RPMI7951 (cell line): ENCODE measurements at regions not wholly inside any gene's neighbourhood (a gene's known extent, or its start where the extent isn't known, plus 50 kb on each side); places are given as distances from the start of the nearest gene placed in this dataset.
"Not testable (repeated sequence)": the region's sequence is repeated elsewhere in the genome, so short reads cannot be mapped to it uniquely, and the experiment has no call there.

Source experiments
- DNase-seq: peaks from one replicate; pipeline ENCODE4 v3.0.0-alpha.2; 2012; ENCODE audit warnings: low read depth

DNA sequence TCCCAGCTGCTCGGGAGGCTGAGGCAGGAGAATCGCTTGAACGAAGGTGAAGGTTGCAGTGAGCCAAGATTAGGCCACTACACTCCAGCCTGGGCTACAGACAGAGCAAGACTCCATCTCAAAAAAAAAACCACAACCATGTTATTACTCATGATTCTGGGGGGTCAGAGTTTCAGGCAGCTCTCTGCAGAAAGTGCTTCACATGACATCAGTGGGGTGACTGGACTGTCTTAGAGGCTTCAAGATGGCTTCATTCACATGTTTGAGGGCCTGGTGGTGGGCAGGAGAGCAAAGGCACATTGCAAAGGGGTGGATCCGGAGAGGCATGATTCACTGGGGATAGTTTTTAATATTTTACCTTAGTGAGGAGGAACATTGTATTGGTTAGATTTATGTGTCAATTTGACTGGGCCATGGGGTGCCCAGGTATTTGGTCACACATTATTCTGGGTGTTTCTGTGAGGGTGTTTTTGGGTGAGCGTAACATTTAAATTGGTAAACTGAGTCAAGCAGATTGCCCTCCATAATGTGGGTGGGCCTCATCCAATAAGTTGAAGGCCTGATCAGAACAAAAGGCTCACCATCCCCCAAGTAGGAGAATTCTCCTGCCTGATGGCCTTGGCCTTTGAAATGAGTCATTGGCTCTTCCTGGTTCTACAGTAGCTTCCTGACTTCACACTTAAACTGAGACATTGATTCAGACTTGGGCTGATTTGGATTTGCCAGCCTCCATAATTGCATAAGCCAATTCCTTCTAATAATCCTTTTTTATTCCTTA, 109.8 kb downstream of the GOSR1 start:
- DNase-seq = peak; percentile 58

- no peak for DNase-seq
These were observed 107.6 kb downstream of the GOSR1 start for GRCh38 chr17:30584810-30585209.

DNA sequence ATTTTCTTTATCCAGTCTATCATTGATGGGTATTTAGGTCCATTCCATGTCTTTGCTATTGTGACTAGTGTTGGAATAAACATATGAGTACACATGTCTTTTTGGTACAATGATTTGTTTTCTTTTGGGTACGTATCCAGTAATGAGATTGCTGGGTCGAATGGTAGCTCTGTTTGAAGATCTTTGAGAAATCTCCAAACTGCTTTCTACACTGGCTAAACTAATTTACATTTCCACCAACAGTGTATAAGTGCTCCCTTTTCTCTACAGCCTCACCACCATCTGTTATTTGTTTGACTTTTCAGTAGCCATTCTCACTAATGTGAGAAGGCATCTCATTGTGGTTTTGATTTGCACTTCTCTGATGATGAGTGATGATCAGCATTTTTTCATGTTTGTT, 103.7 kb downstream of the GOSR1 start:
- peak; percentile 63 for DNase-seq

DNA sequence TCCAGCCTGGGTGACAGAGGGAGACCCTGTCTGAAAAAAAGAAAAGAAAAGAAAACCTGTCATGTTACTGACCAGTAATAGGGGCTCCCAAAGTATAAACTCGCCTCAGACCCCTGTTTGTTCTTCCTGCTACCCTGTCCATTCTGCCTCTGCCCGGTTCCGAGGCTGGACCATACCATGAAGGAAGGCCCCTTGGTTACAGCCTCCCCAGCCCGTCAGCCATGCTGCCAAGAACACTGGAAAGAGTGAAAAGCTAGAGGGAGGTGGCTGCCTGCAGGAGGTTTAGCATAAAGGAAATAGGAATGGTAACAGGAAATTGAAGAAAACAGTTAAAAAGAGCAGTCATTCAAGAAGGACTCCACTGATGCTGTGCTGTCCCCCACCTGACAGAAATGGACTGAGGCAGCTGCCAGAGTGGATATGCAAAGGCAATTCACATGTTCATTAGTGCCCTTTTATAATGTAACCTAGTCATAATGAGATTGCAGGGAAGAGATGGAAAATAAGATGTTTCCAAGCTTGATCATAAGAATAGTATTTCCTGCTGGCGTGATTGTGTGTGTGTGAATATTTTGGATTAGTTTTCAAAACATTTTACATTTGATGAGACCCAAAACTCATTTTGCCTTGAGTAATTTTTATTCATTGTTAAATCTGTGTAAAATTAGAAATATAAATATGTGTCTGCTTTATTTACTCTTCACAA, 102.6 kb downstream of the GOSR1 start:
- DNase-seq = no peak

DNA sequence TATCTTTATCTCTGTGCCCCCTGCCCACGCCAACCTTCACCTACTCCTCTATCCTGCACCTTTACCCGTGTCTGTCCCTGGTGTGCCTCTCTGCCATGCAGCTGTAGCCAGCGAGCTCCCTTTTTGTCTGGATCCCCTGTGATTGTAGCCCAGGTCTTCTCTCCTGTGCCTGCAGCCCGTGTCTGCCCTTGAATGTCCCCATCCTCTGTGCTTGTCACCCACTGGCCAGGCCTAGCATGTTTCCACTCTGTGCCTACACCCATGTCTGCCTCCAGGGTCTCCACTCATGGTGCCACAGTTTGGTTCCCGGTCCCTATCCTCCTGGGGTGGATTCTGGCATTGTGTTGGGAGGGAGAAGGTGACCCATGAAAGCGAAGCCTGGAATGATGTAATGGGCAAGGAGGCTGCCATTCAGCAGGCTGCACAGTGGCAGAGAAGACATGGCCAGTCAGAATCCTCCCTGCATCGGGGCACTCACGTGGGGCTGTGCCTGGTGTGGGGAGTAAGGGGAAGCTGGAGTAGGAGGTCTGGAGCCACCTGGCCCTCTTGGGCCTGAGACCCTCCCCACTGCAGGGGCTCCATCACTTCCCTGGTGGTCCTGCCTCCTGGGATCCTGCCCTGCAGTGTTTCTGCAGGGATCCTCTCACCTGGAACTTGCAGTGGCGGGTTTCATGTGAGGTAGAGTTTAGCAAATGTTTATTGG, 101.0 kb downstream of the GOSR1 start:
- not testable (repeated sequence) for DNase-seq
